ENCODE measurements at regions not wholly inside any gene's neighbourhood (a gene's known extent, or its start where the extent isn't known, plus 50 kb on each side); places are given as distances from the start of the nearest gene placed in this dataset.

- Histone ChIP-seq H3K79me1 (ENCODE audit: low read depth in 1 of 2, low read length in 2 of 2) (no peaks in the 10 kb centered on the region), H3K4ac (ENCODE audit: low read depth, low read length) (no peak overlapping the region), H4K8ac (ENCODE audit: low read depth in 2 of 2, low read length in 2 of 2) (no peak overlapping the region), H3K4me3 (ENCODE audit: insufficient read depth, low read depth, low read length) (no peak overlapping the region), H3K4me1 (ENCODE audit: control insufficient read depth, insufficient read depth, low read length) (no peaks in the 10 kb centered on the region), H2BK20ac (ENCODE audit: low read depth, low read length) (no peak overlapping the region), H2BK5ac (ENCODE audit: low read depth, low read length, poor library complexity, severe bottlenecking) (no peak overlapping the region), H3K27ac (ENCODE audit: insufficient read depth, low read length) (no peak overlapping the region), H3K4me2 (ENCODE audit: low read depth, low read length) (no peak overlapping the region), H2AK5ac (ENCODE audit: low read depth, low read length) (no peak overlapping the region), H3K36me3 (ENCODE audit: control insufficient read depth, insufficient read depth, low read length) (no peaks in the 10 kb centered on the region), H3K18ac (ENCODE audit: low read depth, low read length) (no peak overlapping the region), H2AK9ac (replicated peaks; ENCODE audit: low read depth, low read length, poor library complexity) (no peak overlapping the region), H4K5ac (ENCODE audit: low read depth, low read length) (no peak overlapping the region), H3K9me1 (ENCODE audit: insufficient read depth, low read length) (no peaks in the 10 kb centered on the region), H4K20me1 (ENCODE audit: insufficient read depth, low read length) (no peaks in the 10 kb centered on the region), H2BK120ac (ENCODE audit: low read depth, low read length) (no peak overlapping the region), H3K14ac (replicated peaks; ENCODE audit: low read depth, low read length) (no peak overlapping the region), H4K91ac (ENCODE audit: insufficient read depth, low read depth, low read length) (no peak overlapping the region), H2BK15ac (ENCODE audit: low read depth, low read length) (no peak overlapping the region), H3K27me3 (ENCODE audit: control insufficient read depth, insufficient read depth, low read length) (no peaks in the 10 kb centered on the region), H2AFZ (replicated peaks; ENCODE audit: low read length, poor library complexity) (no peak overlapping the region), H3K56ac (ENCODE audit: extremely low read depth, insufficient read depth, low read length) (no peak overlapping the region), H3K23ac (ENCODE audit: low read depth, low read length) (no peak overlapping the region), H3K9ac (ENCODE audit: low read depth, low read length) (no peak overlapping the region), H3K9me3 (ENCODE audit: control insufficient read depth, insufficient read depth, low read length) (0 out of 2 replicates have a peak, but pooled peaks cover 3% of the 10 kb centered on the region)
- WGBS, 2 experiments (ENCODE audit: extremely low coverage in 2 of 2, insufficient read length in 1 of 2) = no CpG with 5 or more reads among the region's 6 CpGs
- ChIA-PET CTCF (no interaction called here), POLR2A (ENCODE audit: unreplicated experiment) (no interaction called here)
- no peak for ATAC-seq (ENCODE audit: low read depth)
- in situ Hi-C loops (cut with MboI; ENCODE audit: low sequenced_read_pairs) (no loop called here), intact Hi-C loops (cut with micrococcal nuclease) (no loop called here), dilution Hi-C loops (cut with HindIII; ENCODE audit: low sequenced_read_pairs, unreplicated experiment) (no loop called here)
- TF ChIP-seq RFX5 (IDR thresholded peaks at IDR 0.05; ENCODE audit: low read depth, low read length) (no peak), FOS (IDR thresholded peaks at IDR 0.05; ENCODE audit: low read depth, low read length) (no peak), NFE2L2 (IDR thresholded peaks at IDR 0.05; ENCODE audit: low read depth, low read length) (no peak), POLR2A (IDR thresholded peaks at IDR 0.05; ENCODE audit: low read depth, low read length) (no peak), CTCF (conservative IDR thresholded peaks at IDR 0.05; ENCODE audit: low read depth, low read length) (no peak), MAZ (IDR thresholded peaks at IDR 0.05; ENCODE audit: borderline replicate concordance, low read depth, low read length) (no peak), MAFK (IDR thresholded peaks at IDR 0.05; ENCODE audit: low read depth, low read length) (no peak), RAD21 (IDR thresholded peaks at IDR 0.05; ENCODE audit: low read length) (no peak), BHLHE40 (IDR thresholded peaks at IDR 0.05; ENCODE audit: low read depth, low read length) (no peak), MXI1 (IDR thresholded peaks at IDR 0.05; ENCODE audit: borderline replicate concordance, low read depth, low read length) (no peak), CHD1 (IDR thresholded peaks at IDR 0.05; ENCODE audit: low read depth, low read length) (no peak), USF2 (IDR thresholded peaks at IDR 0.05; ENCODE audit: low read depth, low read length) (no peak), ELK1 (IDR thresholded peaks at IDR 0.05; ENCODE audit: borderline replicate concordance, low read depth, low read length) (no peak), SMC3 (IDR thresholded peaks at IDR 0.05; ENCODE audit: low read depth, low read length) (no peak), RCOR1 (IDR thresholded peaks at IDR 0.05; ENCODE audit: insufficient replicate concordance, low read length) (no peak), CEBPB (IDR thresholded peaks at IDR 0.05; ENCODE audit: low read depth, low read length) (no peak)
- DNase-seq = no peak
- BruUV-seq (replicated peaks) = no TSS peak
Observed at GRCh38 chr16:13823501-13823900, 96.5 kb upstream of the ERCC4 start.

Data from IMR-90 (cell line).